ENCODE measurements at regions not wholly inside any gene's neighbourhood (a gene's known extent, or its start where the extent isn't known, plus 50 kb on each side); places are given as distances from the start of the nearest gene placed in this dataset.

GRCh38 chr4:179001918-179002317 lies 1559.7 kb upstream of the AGA start:
- no peak for TF ChIP-seq CTCF (IDR thresholded peaks at IDR 0.05)
- no peak for TF ChIP-seq POLR2A (IDR thresholded peaks at IDR 0.05)
- no peak for TF ChIP-seq POLR2AphosphoS5 (IDR thresholded peaks at IDR 0.05)
